GM21619 (cell line): ENCODE measurements at regions not wholly inside any gene's neighbourhood (a gene's known extent, or its start where the extent isn't known, plus 50 kb on each side); places are given as distances from the start of the nearest gene placed in this dataset.
A peak's percentile ranks its signal among the peaks of the same experiment; 100 is the strongest.

Experiments used
- ATAC-seq: cut with Tn5 transposase; IDR thresholded peaks from one replicate; pipeline ENCODE4 v1.9.1; 2021; ENCODE audit not compliant: unreplicated experiment

GRCh38 chr15:89421219-89421618, 75.2 kb downstream of the RHCG start:
- ATAC-seq, result no peak

DNA sequence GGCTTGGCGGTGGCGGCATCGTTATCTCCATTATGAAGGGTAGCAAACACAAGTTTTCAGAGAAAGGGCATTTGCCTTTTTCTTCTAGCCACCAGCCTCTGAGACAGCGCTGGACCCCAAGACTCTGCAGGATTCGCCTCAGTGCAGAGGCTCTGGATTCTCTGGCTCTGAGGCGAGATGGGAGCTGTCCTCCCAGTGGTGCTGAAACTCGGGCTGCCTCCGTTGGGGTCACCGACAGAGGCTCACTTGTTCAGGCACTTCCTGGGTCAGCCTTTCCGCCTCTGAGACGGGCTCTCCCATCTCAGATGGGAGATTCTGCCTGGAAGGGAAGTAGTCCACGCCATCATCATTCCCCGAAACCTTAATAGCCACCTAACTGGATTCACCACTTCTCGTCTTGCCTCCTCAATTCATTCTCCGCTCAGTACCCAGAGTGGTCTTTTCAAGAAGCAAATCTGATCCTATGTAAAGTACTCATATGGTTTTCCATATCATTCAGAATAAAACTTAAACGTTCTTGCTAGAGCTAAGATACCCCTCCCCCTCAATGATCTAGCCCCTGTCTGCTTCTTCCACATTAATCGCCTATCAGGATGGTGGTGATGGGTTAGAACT, 76.9 kb downstream of the RHCG start:
- ATAC-seq, result no peak

- no peak for ATAC-seq
Observed at GRCh38 chr15:89417206-89417725, 79.1 kb downstream of the RHCG start.

- ATAC-seq, result peak; percentile 75
Observed at GRCh38 chr15:89416339-89417183, 79.8 kb downstream of the RHCG start.

GRCh38 chr15:89414571-89414970, 79.9 kb upstream of the POLG start:
- ATAC-seq, result no peak

DNA sequence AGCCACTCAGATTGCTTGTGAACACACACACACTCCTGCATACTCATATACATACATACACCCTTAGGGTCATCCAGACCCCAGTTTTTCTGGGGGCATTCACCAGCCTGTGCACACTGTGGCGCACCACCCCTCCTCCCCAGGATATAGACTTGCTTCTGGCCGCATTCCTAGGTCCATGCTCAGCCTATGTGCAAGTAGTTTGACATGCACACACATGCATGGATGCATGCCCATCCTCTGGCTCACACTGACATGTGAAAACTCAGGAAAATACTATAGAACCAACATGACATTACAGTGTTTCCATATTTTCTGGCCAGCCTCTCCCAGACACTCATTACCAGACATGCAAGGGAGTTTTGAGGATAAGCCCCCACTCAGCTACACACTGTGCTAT, 79.3 kb upstream of the POLG start:
- no peak for ATAC-seq

DNA sequence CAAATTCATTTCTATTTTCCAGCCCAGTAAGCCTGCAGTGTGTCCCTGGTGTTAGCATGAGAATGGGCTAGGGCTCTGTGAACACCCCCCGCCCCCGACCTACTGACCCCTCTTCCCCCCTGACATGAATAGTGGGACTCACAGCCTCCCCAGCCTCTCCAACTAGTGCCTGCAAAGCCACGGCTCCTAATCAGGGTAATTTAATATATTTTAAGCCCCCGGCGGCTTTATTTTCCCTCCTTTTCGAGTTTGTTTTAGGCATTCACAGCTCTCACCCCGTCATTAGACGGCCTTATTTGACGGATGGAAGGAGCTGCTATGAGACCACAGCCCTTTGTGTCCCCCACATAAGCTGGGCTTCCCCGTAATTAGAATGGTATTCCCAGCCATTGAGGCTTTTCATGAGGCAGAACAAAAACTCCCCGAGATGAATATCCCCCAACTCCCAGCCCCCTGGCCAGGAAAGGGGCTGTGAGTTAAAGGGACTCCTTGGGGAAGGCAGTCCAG, 78.3 kb upstream of the POLG start:
- no peak for ATAC-seq

DNA sequence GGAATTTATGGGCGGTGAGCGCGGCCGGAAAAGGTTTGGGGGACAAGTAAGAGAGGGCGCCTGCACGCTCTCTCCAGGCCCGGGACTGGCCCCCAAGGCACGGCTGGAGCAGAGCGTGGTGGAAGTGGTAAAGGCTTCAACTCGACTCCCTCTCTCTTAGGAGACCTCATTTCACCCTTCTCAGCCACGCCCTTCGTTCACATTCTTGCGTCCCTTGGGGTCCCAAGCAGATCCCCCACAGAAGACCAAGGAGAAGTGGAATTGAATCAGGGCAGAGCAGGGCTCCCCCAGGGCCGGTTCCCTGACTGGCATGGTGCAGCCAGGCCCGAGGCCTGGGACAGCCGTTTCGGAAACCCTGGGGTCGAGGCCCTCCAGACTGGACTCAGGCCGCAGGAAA, 75.4 kb upstream of the POLG start:
- ATAC-seq, result no peak

- no peak for ATAC-seq
Observed at GRCh38 chr15:89409184-89410038, 74.8 kb upstream of the POLG start.

GRCh38 chr15:89408372-89409183, 74.0 kb upstream of the POLG start:
- ATAC-seq, result no peak

GRCh38 chr15:89406940-89407607, 72.5 kb upstream of the POLG start:
- ATAC-seq, result no peak

- ATAC-seq, result no peak
Observed at GRCh38 chr15:89406218-89406939, 71.8 kb upstream of the POLG start.

GRCh38 chr15:89405494-89405893, 70.9 kb upstream of the POLG start:
- ATAC-seq, result no peak

DNA sequence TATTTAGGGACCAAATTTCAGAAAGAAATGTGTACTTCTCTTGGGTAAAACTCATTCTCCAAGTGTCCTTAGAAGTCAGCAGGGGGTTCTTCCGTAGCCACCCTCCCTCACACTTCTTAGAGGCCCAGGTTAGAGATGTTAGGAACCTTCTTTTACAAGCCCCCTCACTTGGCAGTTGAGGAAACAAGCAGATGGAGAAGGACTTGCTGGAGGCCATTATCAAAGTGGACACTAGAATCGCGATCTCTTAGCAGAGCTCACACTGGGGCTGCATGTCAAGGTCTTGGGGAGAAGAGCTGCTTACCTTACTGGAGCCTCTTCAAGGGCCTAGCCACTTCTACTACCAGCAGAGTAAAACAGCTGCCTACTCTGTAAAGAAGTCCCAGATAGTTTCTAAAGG, 69.4 kb upstream of the POLG start:
- ATAC-seq, result no peak

DNA sequence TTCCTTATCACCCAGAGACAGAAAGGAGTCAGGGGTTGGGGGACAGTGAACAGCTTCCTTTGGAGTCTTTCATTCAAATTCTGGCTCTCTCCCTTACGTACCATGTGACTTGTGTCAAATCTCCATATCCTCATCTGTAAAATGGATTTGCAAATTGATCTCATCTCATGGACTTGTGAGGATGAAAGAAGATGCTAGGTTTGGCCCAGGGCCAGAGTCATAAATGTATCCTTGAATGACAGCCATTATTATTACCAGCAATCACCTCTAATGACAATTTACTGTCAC, 67.8 kb upstream of the POLG start:
- no peak for ATAC-seq

DNA sequence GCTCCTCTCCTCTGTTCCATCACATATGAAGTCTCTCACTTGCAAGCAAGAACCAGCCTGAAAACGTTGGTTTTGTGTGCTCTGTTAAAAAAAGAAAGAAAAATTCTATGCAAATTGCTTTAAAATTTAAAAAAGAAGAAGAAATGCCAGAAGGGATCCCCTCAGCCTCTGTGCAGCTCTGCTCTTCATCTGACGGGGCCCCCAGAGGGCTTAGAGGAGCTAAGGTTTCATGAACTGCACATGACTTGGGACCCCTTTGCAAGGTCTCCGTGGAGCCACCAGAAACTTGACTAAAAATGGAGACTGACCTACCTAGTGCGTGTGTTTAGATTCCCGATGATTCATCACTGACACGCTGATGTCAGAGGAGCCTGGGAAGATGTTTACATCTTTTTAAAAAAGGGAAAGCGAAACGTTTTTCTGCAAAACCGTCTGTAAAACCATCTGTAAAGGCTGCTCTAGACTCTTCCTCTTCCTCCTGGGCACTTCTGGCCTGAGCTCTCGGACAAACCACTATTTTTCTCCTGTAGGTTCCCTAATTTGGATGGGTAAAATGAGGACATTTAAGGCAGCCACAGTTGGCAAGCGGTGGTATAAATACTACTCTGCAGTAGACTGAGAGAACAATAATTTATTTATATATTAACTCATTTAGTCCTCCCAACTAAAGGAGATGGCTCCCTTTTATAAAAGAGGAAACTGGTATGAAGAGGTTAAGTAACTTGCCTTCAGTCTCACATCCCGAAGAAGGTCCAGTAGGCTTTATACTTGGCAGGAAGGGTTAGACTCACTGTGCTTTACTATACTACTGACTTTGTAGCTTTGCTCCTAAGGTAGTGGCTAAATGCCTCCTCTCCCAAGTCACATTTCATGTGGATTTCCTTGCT, 67.2 kb upstream of the POLG start:
- ATAC-seq, result no peak

DNA sequence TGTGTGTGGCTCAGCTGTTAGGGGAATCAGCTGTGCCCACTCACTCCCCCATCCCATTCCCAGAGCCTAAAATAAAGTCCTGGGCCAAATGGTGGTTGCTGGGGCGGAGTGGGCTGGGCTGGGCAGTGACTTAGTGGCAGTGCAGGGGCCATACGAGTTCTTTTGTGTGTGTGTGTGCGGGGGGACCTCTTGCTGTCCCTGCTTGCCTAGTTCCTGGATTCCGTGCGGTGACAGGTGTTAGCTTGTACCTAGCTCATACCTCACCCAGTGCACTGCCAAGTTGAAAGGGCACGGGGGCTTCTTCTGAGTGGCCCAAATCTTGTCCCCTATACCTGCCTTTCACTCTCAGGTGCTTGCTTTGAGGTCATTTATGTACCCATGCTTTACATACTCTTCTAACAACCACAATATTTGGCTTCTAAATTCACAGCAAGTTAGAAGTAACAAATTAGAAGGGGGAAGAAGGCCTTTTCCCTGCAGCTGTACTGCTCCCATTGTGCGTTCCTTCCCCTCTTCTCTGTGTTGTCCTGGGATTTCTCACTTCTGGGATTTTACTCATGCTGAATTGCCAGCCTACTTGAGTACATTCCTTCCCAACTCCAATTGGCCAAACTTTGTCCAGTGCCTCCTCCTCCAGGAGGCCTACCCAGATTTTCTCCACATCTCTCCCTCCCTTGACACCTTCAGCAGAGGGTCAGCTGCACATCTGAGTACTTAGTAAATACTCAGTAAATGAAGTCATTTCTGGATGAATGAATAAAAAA, 66.3 kb upstream of the POLG start:
- no peak for ATAC-seq
